ENCODE measurements at regions not wholly inside any gene's neighbourhood (a gene's known extent, or its start where the extent isn't known, plus 50 kb on each side); places are given as distances from the start of the nearest gene placed in this dataset.

- DNase-seq (ENCODE audit: low spot score), result no peak
Measured at GRCh38 chr12:111037047-111037446, 116.7 kb upstream of the MYL2 start.

GRCh38 chr12:111035578-111036301 lies 115.4 kb upstream of the MYL2 start:
- DNase-seq (ENCODE audit: low spot score), result no peak

- DNase-seq (ENCODE audit: low spot score), result no peak
Measured at GRCh38 chr12:111034886-111035577, 114.7 kb upstream of the MYL2 start.

- DNase-seq (ENCODE audit: low spot score), result no peak
Measured at GRCh38 chr12:111034083-111034885, 113.9 kb upstream of the MYL2 start, which contains the start of gene CUX2. Gene CUX2 (plus strand): TSS chr12:111034165.

- DNase-seq (ENCODE audit: low spot score), result no peak
Measured at GRCh38 chr12:111033281-111034082, 113.1 kb upstream of the MYL2 start.

- no peak for DNase-seq (ENCODE audit: low spot score)
Measured at GRCh38 chr12:111032591-111032919, 112.2 kb upstream of the MYL2 start.

- no peak for DNase-seq (ENCODE audit: low spot score)
Measured at GRCh38 chr12:111031916-111032590, 111.7 kb upstream of the MYL2 start.

- no peak for DNase-seq (ENCODE audit: low spot score)
Measured at GRCh38 chr12:111030800-111031199, 110.4 kb upstream of the MYL2 start.

- no peak for DNase-seq (ENCODE audit: low spot score)
Measured at GRCh38 chr12:111029732-111030131, 109.4 kb upstream of the MYL2 start.

GRCh38 chr12:111029305-111029704 lies 108.9 kb upstream of the MYL2 start:
- no peak for DNase-seq (ENCODE audit: low spot score)

GRCh38 chr12:111028830-111029229 lies 108.5 kb upstream of the MYL2 start:
- DNase-seq (ENCODE audit: low spot score), result no peak

- no peak for DNase-seq (ENCODE audit: low spot score)
Measured at GRCh38 chr12:111027431-111027830, 107.1 kb upstream of the MYL2 start.

GRCh38 chr12:111025792-111026430 lies 105.5 kb upstream of the MYL2 start:
- DNase-seq (ENCODE audit: low spot score), result no peak

GRCh38 chr12:111025301-111025700 lies 104.9 kb upstream of the MYL2 start:
- DNase-seq (ENCODE audit: low spot score), result no peak

- DNase-seq (ENCODE audit: low spot score), result peak; percentile 62
Measured at GRCh38 chr12:111024205-111024801, 103.9 kb upstream of the MYL2 start.

GRCh38 chr12:111022386-111022785 lies 102.0 kb upstream of the MYL2 start:
- DNase-seq (ENCODE audit: low spot score), result no peak

- no peak for DNase-seq (ENCODE audit: low spot score)
Measured at GRCh38 chr12:111014547-111014946, 94.2 kb upstream of the MYL2 start.

- no peak for DNase-seq (ENCODE audit: low spot score)
Measured at GRCh38 chr12:111012918-111013317, 92.5 kb upstream of the MYL2 start.

GRCh38 chr12:111011999-111012600 lies 91.7 kb upstream of the MYL2 start:
- no peak for DNase-seq (ENCODE audit: low spot score)

Data from AG08395 (cell line).